ENCODE measurements at regions not wholly inside any gene's neighbourhood (a gene's known extent, or its start where the extent isn't known, plus 50 kb on each side); places are given as distances from the start of the nearest gene placed in this dataset.

DNA sequence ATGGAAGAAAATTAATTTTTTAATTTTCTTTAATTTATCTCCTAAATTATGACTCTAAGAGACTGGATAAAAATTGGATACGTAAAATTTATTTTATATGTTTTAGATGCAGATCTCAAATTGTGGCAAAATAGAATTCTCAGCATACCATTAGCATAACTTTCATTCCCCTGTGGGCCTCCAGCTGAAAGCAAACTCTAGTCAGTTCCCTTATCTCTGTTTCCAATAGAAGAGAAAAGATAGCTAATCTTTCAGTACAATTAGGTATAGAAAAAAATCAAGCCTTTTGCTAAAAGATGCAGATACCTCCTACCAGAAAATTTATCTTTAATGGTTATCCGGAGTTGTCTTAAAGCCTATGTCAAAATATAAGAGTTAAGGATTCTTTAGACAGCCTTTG lies 1530.6 kb downstream of the EFNA5 start:
- TF ChIP-seq CTCF (IDR thresholded peaks at IDR 0.05) = no peak
- TF ChIP-seq POLR2A (IDR thresholded peaks at IDR 0.05) = no peak
